ENCODE measurements at regions not wholly inside any gene's neighbourhood (a gene's known extent, or its start where the extent isn't known, plus 50 kb on each side); places are given as distances from the start of the nearest gene placed in this dataset.

- DNase-seq, result no peak
Observed at GRCh38 chr4:189048119-189048518, 892.6 kb upstream of the FRG1 start.

DNA sequence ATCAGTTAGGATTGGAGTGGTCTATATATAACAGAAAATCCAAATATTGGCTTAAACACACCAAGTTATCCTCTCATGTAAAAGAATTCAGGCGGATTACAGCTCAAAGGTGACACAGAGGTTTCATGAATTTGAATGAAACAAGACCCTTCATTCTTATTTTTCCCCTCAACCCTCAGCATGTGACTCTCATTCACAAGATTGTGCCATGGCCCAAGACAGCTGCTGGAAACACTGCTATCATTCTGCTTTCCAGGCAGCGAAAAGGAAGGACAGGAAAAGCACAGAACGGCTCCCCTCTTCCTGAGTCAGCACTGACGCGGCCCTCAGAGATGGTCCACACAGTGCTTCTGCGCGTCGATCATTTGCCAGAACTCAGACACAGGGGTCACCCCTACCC lies 891.0 kb upstream of the FRG1 start:
- no peak for DNase-seq

DNA sequence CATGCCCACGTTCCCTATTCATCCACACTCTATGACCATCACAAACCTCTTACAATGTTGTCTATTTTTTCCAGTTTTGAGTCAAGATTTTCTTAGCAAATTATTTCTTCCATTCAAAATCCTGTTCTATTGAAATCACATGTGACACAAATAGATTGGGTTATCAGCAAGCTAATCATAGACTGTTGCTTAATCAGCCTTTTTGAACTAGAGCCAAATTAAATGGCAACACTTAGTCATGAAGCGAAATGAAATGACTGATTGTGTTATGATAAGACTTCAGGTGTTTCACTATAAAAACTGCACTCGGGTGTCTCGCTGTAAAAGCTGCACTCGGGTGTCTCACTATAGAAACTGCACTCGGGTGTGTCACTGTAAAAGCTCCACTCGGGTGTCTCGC lies 890.0 kb upstream of the FRG1 start:
- DNase-seq, result no peak

GRCh38 chr4:189053621-189054020 lies 887.1 kb upstream of the FRG1 start:
- DNase-seq, result no peak

DNA sequence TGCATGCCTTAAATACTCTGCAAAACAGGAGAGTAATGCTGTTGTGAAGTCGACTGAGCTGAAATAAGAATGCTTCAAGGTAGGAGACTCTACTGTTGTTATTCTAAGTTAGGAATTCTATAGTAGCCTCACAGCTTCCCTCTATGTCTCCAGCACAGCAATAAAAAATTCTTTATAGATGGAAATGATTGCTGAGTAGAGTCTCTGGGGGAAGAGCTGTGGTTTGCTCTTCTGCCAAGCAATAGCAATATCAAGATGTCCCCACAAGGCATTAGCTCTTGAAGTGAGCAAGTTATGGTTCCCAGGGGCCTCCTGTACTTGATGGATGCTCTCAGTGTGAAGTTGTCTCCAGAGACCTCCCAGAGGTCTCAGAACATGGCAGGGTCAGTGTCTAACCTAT lies 880.6 kb upstream of the FRG1 start:
- no peak for DNase-seq

DNA sequence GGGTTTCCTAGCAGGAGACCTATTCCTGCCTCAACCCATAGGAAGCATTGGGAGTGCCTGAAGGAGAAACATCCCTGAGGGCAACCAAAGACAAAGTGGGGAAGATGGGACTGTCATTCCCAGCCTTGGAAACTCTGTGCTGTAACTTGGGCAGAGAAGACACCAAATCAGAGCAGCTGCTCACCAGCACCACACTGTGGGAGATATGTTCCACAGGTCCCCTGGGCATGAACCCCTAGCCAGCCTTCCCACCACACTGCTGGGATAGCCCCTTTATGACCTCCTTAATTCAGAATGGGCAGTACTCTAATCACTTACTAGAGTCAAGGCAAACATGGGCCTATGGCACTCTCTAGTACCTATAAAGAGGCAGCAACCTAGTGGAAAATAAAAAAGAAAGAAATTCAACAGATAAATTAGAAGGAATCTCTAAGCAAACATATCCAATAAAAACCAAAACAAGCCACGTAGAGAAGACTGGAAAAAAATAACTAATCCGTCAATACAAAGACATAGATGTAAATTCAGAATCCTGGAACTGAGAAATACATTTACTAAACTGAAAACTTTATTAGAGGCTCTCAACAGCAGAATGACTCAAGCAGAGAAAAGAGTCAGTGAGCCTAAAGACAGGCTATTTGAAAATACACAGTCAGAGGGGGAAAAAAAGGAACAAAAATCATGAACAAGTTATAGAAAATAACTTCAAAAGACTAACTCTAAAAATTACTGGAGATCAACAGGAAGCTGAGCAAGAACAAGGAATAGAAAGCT lies 878.4 kb upstream of the FRG1 start:
- no peak for DNase-seq

- DNase-seq, result no peak
Observed at GRCh38 chr4:189069772-189070171, 870.9 kb upstream of the FRG1 start.

DNA sequence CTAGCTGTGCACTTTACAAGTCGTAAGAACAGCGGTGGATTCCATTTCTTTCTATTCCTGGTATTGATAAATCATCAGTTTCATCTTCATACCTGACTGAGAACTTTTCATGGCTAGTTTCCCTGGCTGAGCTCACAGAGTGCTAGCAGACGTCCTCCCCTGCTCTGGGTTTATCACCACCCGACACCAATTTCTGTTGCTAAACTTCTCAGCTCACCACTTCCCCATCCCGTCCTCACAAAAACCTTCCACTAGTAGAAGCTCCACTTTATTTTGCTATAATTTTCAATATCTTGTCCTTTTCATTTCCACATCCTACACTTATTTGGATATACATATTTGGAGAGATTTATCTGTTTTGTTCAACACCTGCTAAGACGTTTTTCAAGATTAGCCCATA lies 869.4 kb upstream of the FRG1 start:
- DNase-seq, result no peak

GRCh38 chr4:189073739-189074138 lies 866.9 kb upstream of the FRG1 start:
- no peak for DNase-seq

GRCh38 chr4:189081826-189082225 lies 858.8 kb upstream of the FRG1 start:
- no peak for DNase-seq

DNA sequence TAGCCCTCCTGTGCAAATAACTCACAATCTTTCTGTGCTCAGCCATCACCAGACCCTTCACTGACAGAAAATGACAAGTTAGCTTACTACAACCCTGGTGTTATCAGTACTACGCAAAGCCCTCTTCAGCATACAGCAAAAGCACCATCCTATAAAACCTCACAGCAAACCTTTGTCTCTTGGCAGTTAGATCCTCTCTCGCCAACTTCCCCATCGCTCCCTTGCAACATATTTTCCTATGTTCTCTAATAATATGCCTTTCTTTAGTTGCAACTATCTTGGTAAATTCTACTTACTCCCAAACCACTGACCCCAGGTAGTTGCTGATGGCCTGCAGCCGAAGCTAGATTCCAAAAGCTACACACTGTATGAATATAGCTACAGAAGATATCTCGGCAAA lies 856.9 kb upstream of the FRG1 start:
- DNase-seq, result no peak

DNA sequence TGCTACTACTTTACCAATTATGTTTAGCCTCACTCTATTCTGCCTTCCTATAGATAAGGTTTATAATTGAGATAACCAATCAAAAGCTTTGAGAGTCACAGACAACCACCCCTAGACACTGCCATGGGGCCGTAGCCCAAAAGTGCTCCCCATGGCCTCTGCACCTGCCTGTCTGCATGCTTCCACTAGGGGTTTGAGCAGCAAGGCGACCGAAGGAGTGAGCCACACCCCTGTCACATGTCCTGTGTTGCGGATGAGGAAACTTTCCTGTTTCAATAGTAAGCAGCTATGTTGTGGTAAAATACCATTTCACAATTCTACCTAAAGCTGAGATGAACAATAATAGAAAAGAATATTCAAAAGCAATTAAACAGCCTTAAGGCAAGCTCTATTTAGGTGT lies 856.0 kb upstream of the FRG1 start:
- DNase-seq, result no peak

GRCh38 chr4:189087971-189088370 lies 852.7 kb upstream of the FRG1 start:
- DNase-seq, result no peak

DNA sequence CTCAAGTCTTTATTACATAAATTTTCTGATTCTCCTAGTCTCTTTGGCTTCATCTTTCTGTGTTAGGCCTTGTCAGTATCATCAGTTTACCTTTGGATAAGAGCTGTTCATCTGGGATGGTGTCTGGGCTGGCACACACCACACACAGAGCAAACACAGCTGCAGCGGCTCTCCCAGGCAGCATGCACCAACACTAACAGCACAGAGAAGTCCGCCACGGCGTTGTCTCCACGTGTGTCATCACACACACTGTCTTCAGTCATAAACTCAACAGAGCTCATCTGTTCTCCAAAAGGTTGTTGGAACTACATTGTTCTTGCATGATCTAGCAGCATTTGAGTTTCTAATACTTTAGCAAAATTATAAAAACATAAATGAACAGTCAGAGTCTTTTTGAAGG lies 851.9 kb upstream of the FRG1 start:
- no peak for DNase-seq

GRCh38 chr4:189090174-189090814 lies 850.4 kb upstream of the FRG1 start:
- no peak for DNase-seq

DNA sequence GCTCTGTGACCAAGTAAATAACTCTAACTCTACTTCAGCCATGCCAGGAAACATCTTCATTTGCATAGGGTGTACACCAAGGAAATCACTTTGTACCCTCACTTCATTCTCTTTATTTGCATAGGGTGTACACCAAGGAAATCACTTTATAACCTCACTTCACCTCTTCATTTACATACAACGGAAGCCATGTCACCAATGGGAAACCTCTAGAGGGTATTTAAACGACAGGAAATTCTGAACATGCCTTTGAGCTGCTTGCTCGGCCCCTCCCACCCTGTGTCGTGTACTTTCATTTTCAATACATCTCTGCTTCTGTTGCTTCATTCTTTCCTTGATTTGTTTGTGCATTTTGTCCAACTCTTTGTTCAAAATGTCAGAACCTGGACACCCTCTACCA lies 848.1 kb upstream of the FRG1 start:
- no peak for DNase-seq

- DNase-seq, result no peak
Observed at GRCh38 chr4:189096108-189096507, 844.6 kb upstream of the FRG1 start.

DNA sequence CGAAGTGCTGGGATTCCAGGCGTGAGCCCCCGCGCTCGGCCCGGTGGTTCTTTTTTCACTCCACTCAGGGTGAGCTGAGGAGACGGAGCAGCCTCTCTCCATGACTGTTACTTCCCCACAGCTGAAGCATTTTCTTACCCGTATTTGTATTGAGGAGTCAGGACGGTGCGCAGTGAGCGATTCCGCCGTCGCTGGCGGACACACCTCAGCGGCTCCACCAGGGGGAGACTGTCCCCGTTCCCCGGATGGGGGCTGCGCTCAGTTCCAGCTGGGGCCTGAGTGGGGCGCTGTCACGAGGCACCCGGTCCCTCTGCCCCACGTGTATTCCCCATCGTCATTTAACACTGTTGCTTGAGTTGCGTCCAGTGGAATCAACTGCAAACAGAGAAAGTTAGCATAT lies 844.0 kb upstream of the FRG1 start:
- DNase-seq, result no peak

GRCh38 chr4:189098932-189099696 lies 841.6 kb upstream of the FRG1 start:
- no peak for DNase-seq

- no peak for DNase-seq
Observed at GRCh38 chr4:189113389-189113888, 827.2 kb upstream of the FRG1 start.

DNA sequence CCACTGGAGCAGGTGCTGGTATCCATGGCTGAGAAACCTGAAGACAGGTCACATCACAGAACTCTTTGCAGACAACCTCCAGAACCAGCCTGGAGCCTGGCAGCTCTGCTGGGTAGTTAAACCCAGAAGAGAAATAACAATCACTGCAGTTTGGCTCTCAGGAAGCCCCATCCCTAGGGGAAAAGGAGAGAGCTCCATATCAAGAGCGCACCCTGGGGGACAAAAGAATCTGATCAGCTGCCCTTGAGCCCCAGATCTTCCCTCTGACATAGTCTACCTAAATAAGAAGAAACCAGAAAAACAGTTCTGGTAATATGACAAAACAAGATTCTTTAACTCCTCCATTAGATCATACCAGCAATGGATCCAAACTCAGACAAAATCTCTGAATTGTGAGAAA lies 823.2 kb upstream of the FRG1 start:
- DNase-seq, result no peak

DNA sequence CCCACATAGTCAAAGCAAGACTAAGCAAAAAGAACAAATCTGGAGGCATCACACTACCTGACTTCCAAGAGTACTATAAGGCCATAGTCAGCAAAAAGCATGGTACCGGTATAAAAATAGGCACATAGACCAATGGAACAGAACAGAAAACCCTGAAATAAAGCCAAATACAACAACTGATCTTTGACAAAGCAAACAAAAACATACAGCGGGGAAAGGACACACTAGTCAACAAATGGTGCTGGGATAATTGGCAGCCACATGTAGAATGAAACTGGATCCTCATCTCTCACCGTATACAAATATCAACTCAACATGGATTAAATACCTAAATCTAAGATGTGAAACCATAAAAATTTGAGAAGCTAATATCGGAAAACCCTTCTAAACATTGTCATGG lies 819.3 kb upstream of the FRG1 start:
- no peak for DNase-seq

GRCh38 chr4:189124149-189124758 lies 816.4 kb upstream of the FRG1 start:
- no peak for DNase-seq

GRCh38 chr4:189124791-189125190 lies 815.9 kb upstream of the FRG1 start:
- DNase-seq, result no peak

Data from activated naive CD4-positive, alpha-beta T cell (primary cell).